ENCODE measurements at regions not wholly inside any gene's neighbourhood (a gene's known extent, or its start where the extent isn't known, plus 50 kb on each side); places are given as distances from the start of the nearest gene placed in this dataset.

GRCh38 chr22:47565607-47566006, 803.2 kb downstream of the TBC1D22A start:
- DNase-seq (ENCODE audit: low read depth): no peak

GRCh38 chr22:47564651-47565434, 802.4 kb downstream of the TBC1D22A start:
- DNase-seq (ENCODE audit: low read depth): no peak

- no peak for DNase-seq (ENCODE audit: low read depth)
Observed at GRCh38 chr22:47564158-47564450, 801.7 kb downstream of the TBC1D22A start.

DNA sequence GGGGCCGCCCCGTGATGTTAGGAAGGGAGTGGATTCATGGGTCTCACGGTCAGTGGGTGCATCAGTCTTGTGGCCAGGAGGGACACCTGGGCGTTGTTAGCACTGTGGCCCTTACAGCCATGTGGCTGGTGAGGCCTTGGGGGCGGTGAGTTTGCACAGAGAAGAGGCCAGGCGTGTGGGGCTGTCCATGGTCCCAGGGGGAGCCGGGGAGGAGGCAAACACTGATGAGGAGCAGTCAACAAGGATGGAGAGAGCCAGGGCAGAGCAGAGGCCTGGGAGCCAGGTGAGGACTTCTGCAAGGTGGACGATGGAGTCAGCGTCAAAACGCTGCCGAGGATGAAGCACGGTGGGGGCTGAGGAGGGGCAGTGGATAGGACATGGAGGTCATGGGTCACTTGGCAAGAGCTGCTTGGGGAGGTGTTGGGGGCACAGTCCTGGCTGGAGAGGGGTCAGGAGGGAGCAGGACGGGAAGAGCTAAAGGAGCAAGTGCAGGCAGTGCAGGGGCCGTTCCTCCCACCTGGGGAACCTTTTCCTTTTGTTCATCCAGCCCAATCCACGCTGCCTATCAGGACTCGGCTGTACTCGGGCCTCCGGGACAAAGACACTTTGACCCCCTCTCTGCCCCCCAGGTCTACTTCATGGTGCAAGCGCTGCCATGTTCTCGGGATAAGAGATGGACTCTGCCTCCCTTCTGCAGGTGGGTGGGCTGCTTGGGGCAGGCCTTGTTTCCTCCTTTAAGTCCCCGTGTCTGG, 801.1 kb downstream of the TBC1D22A start:
- DNase-seq (ENCODE audit: low read depth): no peak

DNA sequence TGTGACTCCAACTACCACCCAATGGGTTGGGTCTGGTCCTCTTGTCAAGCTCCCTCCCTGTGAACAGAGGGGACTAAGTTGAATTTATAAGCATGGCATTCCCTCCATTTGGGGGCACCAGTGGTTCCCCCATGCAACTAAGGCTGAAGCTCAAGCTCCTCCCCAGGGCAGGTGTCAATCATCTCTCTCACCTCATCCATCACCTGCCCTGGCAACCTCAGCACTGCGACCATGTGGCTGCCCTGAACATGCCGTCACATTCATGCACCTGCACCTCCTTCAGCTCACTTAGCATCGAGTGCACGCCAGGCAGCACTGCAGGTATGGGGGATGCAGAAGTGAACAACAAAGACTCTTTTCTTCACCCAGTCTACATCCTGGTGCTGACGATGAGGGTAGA, 799.3 kb downstream of the TBC1D22A start:
- no peak for DNase-seq (ENCODE audit: low read depth)

DNA sequence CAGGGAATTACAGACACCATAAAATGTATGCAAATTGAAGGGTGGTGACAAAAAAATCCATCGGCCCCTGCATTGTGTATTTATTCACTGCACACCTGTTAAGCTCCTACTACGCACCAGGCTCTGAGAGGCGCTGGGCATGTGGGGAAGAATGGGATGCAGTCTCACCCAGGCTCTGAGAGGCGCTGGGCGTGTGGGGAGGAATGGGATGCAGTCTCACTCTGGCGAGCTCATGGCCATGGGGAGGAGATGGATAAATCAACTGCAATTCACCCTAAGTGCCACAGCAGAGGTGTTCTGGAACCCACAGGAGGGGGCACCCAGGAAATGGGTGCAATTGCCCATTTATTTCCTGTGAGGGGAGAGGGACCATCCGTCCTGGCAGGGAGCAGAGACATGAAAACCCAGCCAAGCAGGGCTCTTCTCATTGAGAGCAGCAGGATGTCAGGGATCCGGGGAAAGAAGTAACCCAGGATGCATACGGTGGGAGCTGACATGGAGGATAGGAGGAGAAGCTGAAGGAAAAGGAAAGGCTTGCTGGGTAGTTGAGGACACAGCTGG, 798.7 kb downstream of the TBC1D22A start:
- no peak for DNase-seq (ENCODE audit: low read depth)

DNA sequence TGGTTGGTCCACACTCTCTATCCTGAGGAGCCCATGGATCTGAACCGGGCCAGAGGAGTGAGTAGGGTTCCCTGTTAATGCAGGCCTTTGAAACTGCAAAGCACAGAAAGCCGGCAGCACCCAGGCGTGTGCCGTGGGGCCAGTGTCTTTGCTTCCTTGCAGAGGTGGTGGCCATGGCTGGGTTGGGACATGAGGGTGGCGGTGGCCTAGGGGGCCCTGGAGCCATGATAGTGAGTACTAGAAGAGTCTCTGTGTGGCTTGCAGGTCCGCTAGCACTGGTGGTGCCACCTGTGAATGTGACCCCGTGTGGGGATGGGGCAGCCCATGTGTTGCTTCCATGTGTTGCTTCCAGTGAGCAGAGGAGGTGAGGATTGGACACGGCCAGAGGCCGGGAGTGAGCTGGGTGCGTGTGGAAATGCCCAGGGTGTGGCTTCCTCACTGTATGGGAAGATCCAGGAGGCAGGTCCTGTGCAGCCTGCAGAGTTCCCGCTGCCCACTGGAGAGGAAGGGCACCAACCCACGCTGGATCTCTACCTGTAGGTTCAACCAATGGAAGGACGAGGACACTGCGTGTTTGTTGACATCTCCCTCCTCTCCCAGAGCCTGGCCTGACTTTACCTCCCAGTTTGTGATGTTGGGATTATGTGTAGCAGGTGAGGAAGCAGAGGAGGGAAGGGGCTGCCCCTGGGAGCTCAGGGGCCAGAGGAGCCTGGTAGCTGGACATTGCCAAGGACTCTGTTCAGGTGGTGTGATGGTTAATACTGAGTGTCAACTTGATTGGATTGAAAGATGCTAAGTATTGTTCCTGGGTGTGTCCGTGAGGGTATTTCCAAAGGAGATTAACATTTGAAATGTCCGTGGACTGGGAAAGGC, 796.6 kb downstream of the TBC1D22A start:
- DNase-seq (ENCODE audit: low read depth): no peak

GRCh38 chr22:47556473-47556872, 794.0 kb downstream of the TBC1D22A start:
- DNase-seq (ENCODE audit: low read depth): no peak

GRCh38 chr22:47553436-47553835, 791.0 kb downstream of the TBC1D22A start:
- no peak for DNase-seq (ENCODE audit: low read depth)

- DNase-seq (ENCODE audit: low read depth): no peak
Observed at GRCh38 chr22:47552541-47553205, 790.2 kb downstream of the TBC1D22A start.

DNA sequence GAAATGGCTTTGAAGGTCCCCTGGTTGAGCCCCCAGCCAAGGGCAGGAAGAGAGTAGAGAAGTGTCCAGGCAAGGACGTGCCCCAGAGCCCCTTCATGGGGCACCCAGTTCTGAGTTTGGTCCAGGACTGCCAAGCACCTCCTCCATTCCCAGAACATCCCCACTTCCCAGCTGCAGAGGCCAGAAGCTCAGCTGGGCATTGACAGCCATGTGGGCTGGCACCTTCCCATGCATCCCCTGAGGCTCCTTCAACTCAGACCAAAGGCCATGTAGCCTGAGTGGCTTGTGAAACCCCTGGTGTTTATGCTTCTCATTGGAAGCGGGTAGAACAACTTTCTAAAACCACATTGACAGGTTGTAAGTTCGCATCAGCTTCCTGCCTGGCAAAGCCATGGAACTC, 789.6 kb downstream of the TBC1D22A start:
- no peak for DNase-seq (ENCODE audit: low read depth)

- DNase-seq (ENCODE audit: low read depth): no peak
Observed at GRCh38 chr22:47551431-47551775, 789.0 kb downstream of the TBC1D22A start.

DNA sequence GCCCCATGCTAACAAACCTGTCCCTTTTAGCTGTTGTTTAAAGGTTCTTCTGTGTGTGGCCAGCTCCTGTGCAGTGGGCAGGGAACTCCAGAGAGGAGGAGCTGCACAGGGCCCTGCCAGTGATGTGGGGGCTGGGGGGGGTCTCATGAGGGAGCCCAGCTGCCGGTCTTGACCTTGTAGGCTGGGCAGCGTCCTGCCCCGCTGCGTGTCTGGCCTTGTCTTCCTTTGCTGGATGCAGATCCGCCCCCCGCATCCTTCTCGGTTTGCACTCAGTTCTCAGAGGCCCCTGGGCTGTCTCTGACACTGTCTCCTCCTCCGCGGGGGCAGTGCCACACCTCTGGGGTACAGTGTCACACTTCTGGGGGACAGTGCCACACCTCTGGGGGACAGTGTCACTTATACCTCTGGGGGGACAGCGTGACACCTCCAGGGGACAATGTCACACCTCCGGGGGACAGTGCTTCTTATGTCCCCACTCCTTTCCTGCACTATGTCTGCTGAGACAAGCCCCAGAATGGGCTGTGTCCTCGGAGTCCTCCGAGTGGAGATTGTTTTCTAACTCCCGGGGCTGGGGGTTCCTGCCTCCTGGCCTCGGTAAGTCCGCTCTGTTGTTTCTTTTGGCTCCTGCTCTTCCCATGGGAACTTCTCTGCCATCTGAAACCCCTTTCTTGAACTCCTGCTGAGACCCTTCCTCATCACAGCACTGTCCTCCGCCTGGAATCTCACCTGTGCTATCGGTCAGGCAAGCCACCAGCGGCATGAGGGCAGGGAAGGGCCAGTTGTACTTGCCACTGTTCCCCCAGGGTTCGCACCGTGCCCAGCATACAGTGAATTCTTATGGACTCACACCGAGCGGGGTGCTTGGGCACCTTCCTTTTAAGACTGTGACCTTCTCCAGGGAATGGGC, 788.3 kb downstream of the TBC1D22A start:
- no peak for DNase-seq (ENCODE audit: low read depth)

DNA sequence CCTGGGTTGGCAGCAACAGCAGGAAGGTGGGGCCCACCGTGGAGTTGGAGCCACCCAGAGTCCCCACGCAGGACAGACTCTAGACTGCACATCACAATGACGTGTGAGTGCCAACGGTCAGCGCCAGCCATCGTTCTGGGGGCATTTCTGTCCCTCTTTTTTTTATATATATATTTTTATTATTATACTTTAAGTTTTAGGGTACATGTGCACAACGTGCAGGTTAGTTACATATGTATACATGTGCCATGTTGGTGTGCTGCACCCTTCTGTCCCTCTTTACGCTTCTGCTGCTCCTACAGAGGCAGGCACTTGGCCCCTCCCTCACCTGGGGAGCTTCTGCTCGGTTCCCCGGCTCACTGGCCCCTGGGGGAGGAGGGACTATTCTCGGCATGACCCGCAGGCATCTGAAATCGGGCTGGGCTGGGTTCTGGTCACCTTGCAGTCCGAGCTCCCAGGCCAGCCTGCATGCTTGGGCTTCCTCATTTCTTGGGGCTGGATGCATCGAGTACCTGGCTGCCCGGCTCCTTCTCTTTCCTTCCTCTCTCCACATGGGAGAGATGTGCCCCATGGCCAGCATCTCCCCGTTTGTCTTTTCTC, 787.4 kb downstream of the TBC1D22A start:
- no peak for DNase-seq (ENCODE audit: low read depth)

DNA sequence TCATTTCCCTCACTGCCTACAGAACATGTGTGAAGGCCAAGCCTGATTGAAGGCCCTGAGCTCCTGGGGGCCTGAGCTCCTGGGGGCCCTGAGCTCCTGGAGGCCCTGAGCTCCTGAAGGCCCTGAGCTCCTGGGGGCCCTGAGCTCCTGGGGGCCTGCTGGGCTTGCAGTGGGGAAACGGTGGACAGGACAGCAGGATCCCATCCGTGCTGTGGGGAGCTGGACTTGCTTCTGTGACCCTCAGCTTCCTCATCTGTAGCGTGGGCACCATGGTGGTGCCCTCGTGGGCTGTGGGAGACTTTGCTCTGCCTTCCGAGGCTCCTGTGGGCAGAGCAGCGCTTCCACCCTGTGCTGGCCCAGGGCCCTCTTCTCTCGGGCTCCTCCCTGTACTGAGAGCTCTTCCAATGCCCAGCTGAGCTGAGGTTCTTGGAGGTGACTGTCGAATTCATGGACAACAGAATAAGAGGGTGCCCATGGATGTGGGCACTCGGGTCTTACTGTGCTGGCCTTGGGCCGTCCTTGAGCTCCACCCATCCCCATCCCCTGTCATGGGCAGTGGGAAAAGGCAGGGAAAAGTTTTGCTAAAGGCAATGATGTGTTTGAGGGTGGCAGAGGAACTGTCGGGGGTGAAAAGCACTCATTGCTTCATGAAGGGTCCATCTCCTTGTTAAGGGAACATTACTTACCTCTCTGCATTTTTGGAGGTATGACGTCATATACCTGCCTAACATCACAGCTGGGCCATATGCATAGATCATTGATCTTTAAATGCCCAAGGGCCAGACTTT, 786.7 kb downstream of the TBC1D22A start:
- DNase-seq (ENCODE audit: low read depth): no peak

DNA sequence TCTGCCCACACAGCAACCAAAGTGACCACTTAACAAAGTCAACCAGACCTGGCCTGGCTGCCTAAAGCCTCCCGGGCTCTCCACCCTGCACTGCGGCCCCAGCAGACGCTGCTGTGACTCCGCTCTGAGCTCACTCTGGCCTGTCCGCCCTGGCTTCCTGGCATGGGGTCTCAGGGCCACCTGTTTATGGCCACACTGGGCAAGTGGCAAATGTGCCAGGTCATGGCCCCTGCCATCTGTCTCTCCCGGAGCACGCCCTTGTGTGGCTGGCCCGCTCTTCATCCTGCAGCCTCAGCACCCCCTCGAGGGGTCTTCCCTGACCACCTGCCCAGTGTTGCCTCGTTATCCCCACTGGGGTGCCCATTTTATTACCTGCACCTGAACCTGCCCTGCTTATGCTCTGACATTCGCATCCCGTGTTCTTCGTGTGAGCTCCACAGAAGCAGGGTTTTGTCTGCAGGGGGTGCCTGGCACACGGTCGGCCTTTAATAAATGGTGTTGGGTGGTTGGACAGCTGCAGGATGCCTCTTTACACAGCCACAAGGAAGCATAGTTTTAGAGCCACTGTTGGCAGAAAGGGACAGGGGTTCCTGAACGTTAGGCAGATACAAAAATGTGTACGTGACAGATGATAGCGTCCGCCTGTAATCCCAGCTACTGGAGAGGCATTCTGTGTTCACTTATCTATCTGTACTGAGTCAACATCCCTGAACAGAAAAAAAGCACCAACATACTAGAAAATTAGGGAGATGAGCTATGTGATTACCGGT, 785.6 kb downstream of the TBC1D22A start:
- no peak for DNase-seq (ENCODE audit: low read depth)

DNA sequence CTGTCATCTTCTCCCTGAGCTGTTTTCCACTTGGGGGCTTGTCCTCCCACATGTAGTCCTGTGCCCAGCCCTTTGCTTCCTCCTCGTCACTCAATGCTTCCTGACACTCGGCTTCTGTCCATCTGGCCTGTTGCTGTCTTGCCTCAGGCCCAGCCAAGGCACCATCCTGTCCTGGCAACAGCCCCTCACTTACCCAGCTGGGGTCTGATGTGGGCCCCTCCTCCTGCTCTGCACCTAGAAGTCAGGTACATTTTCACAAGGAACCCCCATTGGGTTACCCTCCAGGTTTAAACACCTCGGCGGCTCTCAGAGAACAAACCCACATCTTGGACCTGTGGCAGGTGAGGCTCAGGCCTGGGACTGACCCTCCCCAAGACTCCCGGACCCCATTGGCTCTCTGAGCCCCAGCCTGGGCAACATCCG, 784.8 kb downstream of the TBC1D22A start:
- no peak for DNase-seq (ENCODE audit: low read depth)

DNA sequence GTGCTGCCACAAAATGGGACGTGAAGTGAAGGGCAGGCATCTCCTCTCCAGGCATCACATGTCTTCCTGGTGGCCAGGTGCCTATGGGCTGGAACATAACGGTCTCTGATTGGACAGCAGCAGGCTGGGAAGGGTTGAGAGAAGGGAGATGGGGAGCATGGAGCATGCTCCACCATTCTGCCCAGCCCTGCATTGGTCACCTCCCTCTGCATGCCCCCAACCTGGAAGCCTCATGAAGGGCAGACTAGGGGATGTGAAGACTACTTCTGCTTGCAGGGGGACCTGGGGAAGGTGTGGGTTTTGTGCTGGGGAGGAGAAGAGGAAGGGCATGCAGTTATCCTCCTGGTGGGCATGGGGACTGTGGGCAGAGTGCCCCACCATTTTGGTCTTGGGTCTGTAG, 782.2 kb downstream of the TBC1D22A start:
- no peak for DNase-seq (ENCODE audit: low read depth)

DNA sequence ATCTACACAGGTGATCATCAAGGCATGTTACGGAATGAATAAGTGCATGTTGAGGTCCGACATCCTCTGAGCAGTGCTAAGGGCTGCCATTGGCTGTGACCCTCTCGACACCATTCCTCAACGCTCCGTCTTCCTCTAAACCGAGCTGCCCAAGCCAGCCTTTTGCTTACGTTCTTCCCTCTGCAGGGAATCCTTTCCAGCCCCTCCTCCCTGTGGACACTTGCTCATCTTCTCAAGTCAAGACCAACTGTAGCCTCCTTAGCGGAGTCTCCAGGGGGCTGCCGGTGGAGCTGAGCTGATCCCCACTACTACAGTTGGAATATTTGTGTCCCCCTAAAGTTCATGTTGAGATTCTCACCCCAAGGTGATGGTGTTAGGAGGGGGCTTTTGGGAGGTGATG, 781.0 kb downstream of the TBC1D22A start:
- DNase-seq (ENCODE audit: low read depth): no peak
